H1 (cell line): ENCODE measurements at regions not wholly inside any gene's neighbourhood (a gene's known extent, or its start where the extent isn't known, plus 50 kb on each side); places are given as distances from the start of the nearest gene placed in this dataset.

ENCODE experiments used
- CTCF ChIA-PET: fragments of 300-600 bp; sonication (Branson Sonifier 250); formaldehyde crosslinking; loops from one replicate; lab custom pipeline; 2021; ENCODE audit not compliant: partially characterized antibody; lab: Charles Lee
- POLR2A ChIA-PET: fragments of 300-600 bp; sonication (Branson Sonifier 250); formaldehyde crosslinking; loops from one replicate; lab custom pipeline; 2021; ENCODE audit warnings: inconsistent platforms; ENCODE audit not compliant: partially characterized antibody; lab: Charles Lee
- DNase-seq, 2 experiments: peaks; one replicate each; pipeline versions ENCODE4 v3.0.0 to v3.0.0-alpha.2; 2010 to 2022; ENCODE audit warnings: low spot score in 2 of 2, low read depth in 1 of 2, mixed read lengths in 1 of 2
- FAIRE-seq: peaks from 2 replicates; lab custom pipeline; 2011; peaks lifted over from hg19 to GRCh38; lab: Jason Lieb, UNC
- H2AFZ ChIP-seq: 2 replicates; pipeline ENCODE4 v1.8.1; 2012; ENCODE audit warnings: low read length, inconsistent platforms
- H2AK5ac ChIP-seq: 2 replicates; pipeline ENCODE4 v1.6.1; 2013; ENCODE audit warnings: low read depth, low read length
- H2BK120ac ChIP-seq: replicated peaks from 2 replicates; pipeline ENCODE3; 2013; ENCODE audit warnings: low read depth, low read length, inconsistent platforms
- H2BK12ac ChIP-seq: 2 replicates; pipeline ENCODE4 v1.6.1; 2013; ENCODE audit warnings: low read depth, low read length
- H2BK15ac ChIP-seq: 2 replicates; pipeline ENCODE4 v1.6.1; 2013; ENCODE audit warnings: low read length
- H2BK20ac ChIP-seq: 2 replicates; pipeline ENCODE4 v1.6.1; 2013; ENCODE audit warnings: low read length
- H2BK5ac ChIP-seq: 2 replicates; pipeline ENCODE4 v1.6.1; 2013; ENCODE audit warnings: low read depth, low read length
- H3K14ac ChIP-seq: 2 replicates; pipeline ENCODE4 v1.6.1; 2013; ENCODE audit warnings: inconsistent platforms; ENCODE audit not compliant: insufficient read length
- H3K18ac ChIP-seq: 2 replicates; pipeline ENCODE4 v1.6.1; 2013; ENCODE audit warnings: low read length; ENCODE audit errors: extremely low read depth
- H3K23ac ChIP-seq: 2 replicates; pipeline ENCODE4 v1.6.1; 2013; ENCODE audit warnings: inconsistent platforms; ENCODE audit not compliant: insufficient read length
- H3K23me2 ChIP-seq: 2 replicates; pipeline ENCODE4 v1.6.1; 2013; ENCODE audit warnings: low read depth, low read length
- H3K27ac ChIP-seq: 2 replicates; pipeline ENCODE4 v1.6.1; 2011; ENCODE audit warnings: low read depth, low read length, inconsistent platforms
- H3K27me3 ChIP-seq, 4 experiments: replicated peaks in 1 of 4; 1 replicate in 1 of 4; 2 replicates in 3 of 4; pipeline versions ENCODE4 v1.6.1 to v1.8.1; 2011 to 2013; ENCODE audit warnings: low read length in 3 of 4, mild to moderate bottlenecking in 3 of 4, inconsistent platforms in 2 of 4, mixed read lengths in 2 of 4, moderate library complexity in 1 of 4; ENCODE audit not compliant: control insufficient read depth in 3 of 4, insufficient read depth in 3 of 4; ENCODE audit errors: extremely low read depth in 1 of 4
- H3K36me3 ChIP-seq, 4 experiments: 2 replicates each; pipeline versions ENCODE4 v1.6.1 to v1.8.1; 2011 to 2013; ENCODE audit warnings: mild to moderate bottlenecking in 4 of 4, low read length in 3 of 4, moderate library complexity in 2 of 4, control low read depth in 1 of 4, inconsistent platforms in 1 of 4; ENCODE audit not compliant: insufficient read depth in 4 of 4, control insufficient read depth in 2 of 4
- H3K4ac ChIP-seq: replicated peaks from 2 replicates; pipeline ENCODE3; 2013; ENCODE audit warnings: low read length, low read depth, mixed read lengths, inconsistent platforms; ENCODE audit not compliant: insufficient read length
- H3K4me1 ChIP-seq, 4 experiments: replicated peaks in 1 of 4; 1 replicate in 1 of 4; 2 replicates in 3 of 4; pipeline versions ENCODE4 v1.6.1 to v1.8.1; 2011 to 2013; ENCODE audit warnings: low read length in 3 of 4, inconsistent platforms in 2 of 4, mixed read lengths in 1 of 4; ENCODE audit not compliant: insufficient read depth in 4 of 4, control insufficient read depth in 3 of 4
- H3K4me2 ChIP-seq, 2 experiments: 2 replicates each; pipeline versions ENCODE4 v1.6.1 to v1.8.1; 2011 to 2013; ENCODE audit warnings: low read depth in 2 of 2, low read length in 2 of 2, control low read depth in 1 of 2, inconsistent platforms in 1 of 2, mild to moderate bottlenecking in 1 of 2; ENCODE audit not compliant: insufficient read depth in 1 of 2
- H3K4me3 ChIP-seq, 4 experiments: fragments of 200-600, 300-600 bp in 1 of 4; sonication (generic), shearing (Covaris generic), sonication (Bioruptor Twin) in 1 of 4; 2 replicates each; pipeline versions ENCODE4 v1.5.1 to v1.8.1; 2011 to 2016; ENCODE audit warnings: low read length in 4 of 4, low read depth in 3 of 4, control low read depth in 2 of 4, inconsistent platforms in 2 of 4, mild to moderate bottlenecking in 2 of 4, mixed read lengths in 1 of 4, moderate library complexity in 1 of 4; ENCODE audit not compliant: insufficient read depth in 2 of 4; ENCODE audit errors: extremely low read depth in 1 of 4
- H3K56ac ChIP-seq: replicated peaks from 2 replicates; pipeline ENCODE3; 2013; ENCODE audit warnings: low read depth, mild to moderate bottlenecking, mixed read lengths, low read length, inconsistent platforms; ENCODE audit not compliant: insufficient read length
- H3K79me1 ChIP-seq: 2 replicates; pipeline ENCODE4 v1.6.1; 2013; ENCODE audit warnings: low read depth, low read length, control low read depth
- H3K79me2 ChIP-seq, 2 experiments: 2 replicates each; pipeline versions ENCODE4 v1.6.1 to v1.8.1; 2012 to 2013; ENCODE audit warnings: low read length in 2 of 2, mild to moderate bottlenecking in 2 of 2, inconsistent platforms in 1 of 2; ENCODE audit not compliant: insufficient read depth in 2 of 2, control insufficient read depth in 1 of 2
- H3K9ac ChIP-seq, 4 experiments: replicated peaks in 1 of 4; 1 replicate in 1 of 4; 2 replicates in 3 of 4; pipeline versions ENCODE4 v1.6.1 to v1.8.1; 2011 to 2013; ENCODE audit warnings: low read depth in 3 of 4, low read length in 3 of 4, control low read depth in 2 of 4, mild to moderate bottlenecking in 2 of 4, moderate library complexity in 2 of 4, inconsistent platforms in 1 of 4; ENCODE audit errors: extremely low read depth in 1 of 4
- H3K9me3 ChIP-seq, 2 experiments: 2 replicates each; pipeline versions ENCODE4 v1.6.1 to v1.8.1; 2012 to 2013; ENCODE audit warnings: mild to moderate bottlenecking in 2 of 2, moderate library complexity in 2 of 2, control low read depth in 1 of 2, inconsistent platforms in 1 of 2, low read depth in 1 of 2, low read length in 1 of 2, mixed read lengths in 1 of 2; ENCODE audit not compliant: insufficient read depth in 2 of 2
- H4K20me1 ChIP-seq, 2 experiments: replicated peaks in 1 of 2; 2 replicates each; pipeline versions ENCODE3 to v1.8.1; 2011 to 2013; ENCODE audit warnings: inconsistent platforms in 2 of 2, low read length in 2 of 2, mild to moderate bottlenecking in 1 of 2; ENCODE audit not compliant: insufficient read depth in 2 of 2, control insufficient read depth in 1 of 2
- H4K5ac ChIP-seq: 2 replicates; pipeline ENCODE4 v1.6.1; 2013; ENCODE audit warnings: low read length, low read depth, mixed read lengths, inconsistent platforms; ENCODE audit not compliant: insufficient read length
- H4K8ac ChIP-seq: 2 replicates; pipeline ENCODE4 v1.8.0; 2013; ENCODE audit warnings: mild to moderate bottlenecking, moderate library complexity, low read length, inconsistent platforms; ENCODE audit not compliant: insufficient read depth; ENCODE audit errors: extremely low read depth
- H4K91ac ChIP-seq: replicated peaks from 2 replicates; pipeline ENCODE3; 2013; ENCODE audit warnings: low read length, mixed read lengths, inconsistent platforms; ENCODE audit not compliant: insufficient read length
- ASH2L ChIP-seq: fragments of 200-600, 300-600 bp; sonication (generic); IDR thresholded peaks from one replicate; pipeline ENCODE4 v1.7.1; 2017; ENCODE audit warnings: low read length
- CBX5 ChIP-seq: fragments of 300-800, 300-1000 bp; sonication (generic); IDR thresholded peaks from 2 replicates; pipeline ENCODE4 v1.7.1; 2016; ENCODE audit warnings: antibody characterized with exemption, low read length, low read depth
- EP300 ChIP-seq, 2 experiments: IDR thresholded peaks; 1 replicate in 1 of 2; 2 replicates in 1 of 2; pipeline ENCODE4 v1.6.1; 2011 to 2012; ENCODE audit warnings: low read depth in 2 of 2, low read length in 2 of 2, mild to moderate bottlenecking in 2 of 2, borderline replicate concordance in 1 of 2, inconsistent platforms in 1 of 2, moderate library complexity in 1 of 2
- HDAC6 ChIP-seq: IDR thresholded peaks from one replicate; pipeline ENCODE4 v1.7.1; 2012; ENCODE audit warnings: low read depth, mild to moderate bottlenecking, inconsistent platforms, low read length, moderate library complexity
- JUND ChIP-seq: IDR thresholded peaks from 2 replicates; pipeline ENCODE4 v1.6.1; 2011; ENCODE audit warnings: mild to moderate bottlenecking, improper control_type of control experiment, low read length
- KDM1A ChIP-seq: fragments of 200-600, 300-600 bp; sonication (generic); IDR thresholded peaks from 2 replicates; pipeline ENCODE4 v1.7.1; 2016; ENCODE audit warnings: mild to moderate bottlenecking, low read length, borderline replicate concordance
- MAFK ChIP-seq: IDR thresholded peaks from 2 replicates; pipeline ENCODE4 v1.6.1; 2012; ENCODE audit warnings: low read depth, mild to moderate bottlenecking, improper control_type of control experiment, low read length
- NRF1 ChIP-seq: IDR thresholded peaks from 2 replicates; pipeline ENCODE4 v1.6.1; 2011; ENCODE audit warnings: mild to moderate bottlenecking, low read depth, low read length, improper control_type of control experiment
- POLR2AphosphoS5 ChIP-seq: IDR thresholded peaks from 2 replicates; pipeline ENCODE4 v1.6.1; 2011; ENCODE audit warnings: low read depth, low read length
- POU5F1 ChIP-seq: IDR thresholded peaks from 2 replicates; pipeline ENCODE4 v1.6.1; 2011; ENCODE audit warnings: low read depth, mild to moderate bottlenecking, low read length, moderate library complexity
- RNF2 ChIP-seq: fragments of 200-900, 300-1000 bp; sonication (generic); IDR thresholded peaks from 2 replicates; pipeline ENCODE4 v1.7.1; 2016; ENCODE audit warnings: borderline replicate concordance, low read depth, mild to moderate bottlenecking, antibody characterized with exemption, low read length; ENCODE audit not compliant: poor library complexity, severe bottlenecking; ENCODE audit errors: missing control alignments
- RXRA ChIP-seq: IDR thresholded peaks from 2 replicates; pipeline ENCODE4 v1.6.1; 2011; ENCODE audit warnings: low read depth, mild to moderate bottlenecking, low read length, moderate library complexity; ENCODE audit not compliant: insufficient read depth
- SIRT6 ChIP-seq: IDR thresholded peaks from one replicate; pipeline ENCODE4 v1.7.1; 2012; ENCODE audit warnings: low read length, inconsistent platforms
- SP1 ChIP-seq: IDR thresholded peaks from 2 replicates; pipeline ENCODE4 v1.6.1; 2011; ENCODE audit warnings: low read depth, low read length
- SP4 ChIP-seq: IDR thresholded peaks from 2 replicates; pipeline ENCODE4 v1.6.1; 2012; ENCODE audit warnings: low read length, inconsistent platforms
- TBP ChIP-seq: IDR thresholded peaks from 2 replicates; pipeline ENCODE4 v1.6.1; 2011; ENCODE audit warnings: low read depth, low read length, improper control_type of control experiment
- TEAD4 ChIP-seq: IDR thresholded peaks from 2 replicates; pipeline ENCODE4 v1.6.1; 2012; ENCODE audit warnings: low read depth, low read length, inconsistent platforms, mixed read lengths
- WGBS, 2 experiments: shearing (Covaris generic) in 1 of 2; methylation state at CpG; one replicate each; pipeline versions ENCODE4 v1.1.6 to v1.1.7; 2013 to 2015; ENCODE audit warnings: low lambda C conversion rate in 2 of 2, mixed read lengths in 2 of 2, inconsistent platforms in 1 of 2, low coverage in 1 of 2, missing lambda C conversion rate in 1 of 2; ENCODE audit not compliant: insufficient replicate concordance in 2 of 2, insufficient coverage in 1 of 2, insufficient read length in 1 of 2; ENCODE audit errors: extremely low coverage in 1 of 2, missing lambda C conversion rate in 1 of 2; 5-methylcytosine and 5-hydroxymethylcytosine counted together

DNA sequence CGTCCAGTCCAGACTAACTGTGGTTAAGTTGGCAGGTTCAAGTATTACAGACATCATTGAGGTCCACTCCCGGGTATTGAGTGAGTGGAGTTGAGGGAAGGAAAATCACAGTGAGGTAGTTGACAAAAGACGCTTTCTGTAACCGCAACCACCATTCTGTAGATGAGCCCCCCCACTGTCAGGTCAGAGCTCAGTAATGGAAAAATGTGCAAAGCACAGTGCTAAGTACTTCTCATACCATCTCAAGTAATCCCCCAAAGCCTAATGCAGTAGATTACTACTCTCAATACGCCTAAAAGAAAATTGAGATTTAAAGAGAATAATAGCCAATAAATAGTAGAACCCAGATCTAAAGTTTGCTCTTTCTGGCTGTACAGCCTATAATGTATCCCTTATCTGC is 522.8 kb downstream of the LMO4 start:
- no peak overlapping the region for H2BK15ac ChIP-seq
- H3K9me3 ChIP-seq, result no peaks in the 10 kb centered on the region
- no peak overlapping the region for H3K9ac ChIP-seq
- no peak overlapping the region for H2BK12ac ChIP-seq
- H3K27me3 ChIP-seq, result no peaks in the 10 kb centered on the region
- H2BK20ac ChIP-seq, result no peak overlapping the region
- WGBS, 2 experiments, result 92% methylated on average over 5 of the region's 5 CpGs; no CpG with 5 or more reads in 1 of the 2 experiments
- no peak overlapping the region for H3K18ac ChIP-seq
- H3K56ac ChIP-seq, result no peak overlapping the region
- no peak overlapping the region for H3K27ac ChIP-seq
- no peaks in the 10 kb centered on the region for H3K79me1 ChIP-seq
- H4K5ac ChIP-seq, result no peak overlapping the region
- DNase-seq, result no peak
- H2AK5ac ChIP-seq, result no peak overlapping the region
- H2BK120ac ChIP-seq, result no peak overlapping the region
- no peaks in the 10 kb centered on the region for H3K79me2 ChIP-seq
- no peak overlapping the region for H3K4me2 ChIP-seq
- H4K91ac ChIP-seq, result no peak overlapping the region
- H2BK5ac ChIP-seq, result no peak overlapping the region
- no peaks in the 10 kb centered on the region for H4K20me1 ChIP-seq
- H3K23me2 ChIP-seq, result no peaks in the 10 kb centered on the region
- H4K8ac ChIP-seq, result no peak overlapping the region
- ChIA-PET POLR2A (no interaction called here), CTCF (interaction anchor here (1.7 kb wide), 1 partner anchor 10 kb away, joined by 5 read pairs; no protein-coding TSS in a partner anchor)
- no peaks in the 10 kb centered on the region for H3K36me3 ChIP-seq
- H3K23ac ChIP-seq, result no peak overlapping the region
- H3K4ac ChIP-seq, result no peak overlapping the region
- no peak overlapping the region for H3K14ac ChIP-seq
- no peak overlapping the region for H3K4me3 ChIP-seq
- no peaks in the 10 kb centered on the region for H3K4me1 ChIP-seq
- FAIRE-seq, result no peak
- H2AFZ ChIP-seq, result no peak overlapping the region
- TF ChIP-seq RXRA (no peak), TBP (no peak), HDAC6 (no peak), RNF2 (no peak), EP300 (IDR thresholded peaks at IDR 0.05; ENCODE audit: borderline replicate concordance in 1 of 2, low read depth in 2 of 2, low read length in 2 of 2) (no peak), POLR2AphosphoS5 (no peak), JUND (no peak), CBX5 (no peak), NRF1 (no peak), KDM1A (no peak), TEAD4 (no peak), POU5F1 (no peak), SIRT6 (no peak), ASH2L (no peak), SP4 (no peak), SP1 (no peak), MAFK (no peak)
